HEK293 (cell line): ENCODE measurements at regions not wholly inside any gene's neighbourhood (a gene's known extent, or its start where the extent isn't known, plus 50 kb on each side); places are given as distances from the start of the nearest gene placed in this dataset.

Experiments
- CTCF ChIA-PET: fragments of 350-600 bp; formaldehyde crosslinking; extraction: SDS; loops from one replicate; lab custom pipeline; 2021; ENCODE audit warnings: antibody characterized with exemption; lab: Yijun Ruan, JAX
- POLR2A ChIA-PET: fragments of 300-600 bp; formaldehyde crosslinking; extraction: SDS; loops from one replicate; lab custom pipeline; 2020; ENCODE audit warnings: antibody characterized with exemption, inconsistent platforms; lab: Yijun Ruan, JAX
- H3K27ac ChIP-seq: fragments of 200-500 bp; sonication (Bioruptor generic); 2 replicates; pipeline ENCODE4 v1.5.1; 2014; ENCODE audit warnings: low read depth, low read length, control low read depth, inconsistent platforms; ENCODE audit errors: extremely low read depth
- H3K36me3 ChIP-seq, 2 experiments: fragments of 200-500 bp in 1 of 2; sonication (Bioruptor generic) in 1 of 2; 1 replicate in 1 of 2; 2 replicates in 1 of 2; pipeline ENCODE4 v1.5.1; 2014 to 2017; ENCODE audit warnings: inconsistent platforms in 2 of 2, low read length in 2 of 2; ENCODE audit not compliant: control insufficient read depth in 2 of 2, insufficient read depth in 1 of 2
- H3K4me1 ChIP-seq: fragments of 200-500 bp; sonication (Bioruptor generic); 2 replicates; pipeline ENCODE4 v1.5.1; 2014; ENCODE audit warnings: mild to moderate bottlenecking, low read length, inconsistent platforms; ENCODE audit not compliant: control insufficient read depth, insufficient read depth
- H3K4me3 ChIP-seq: 2 replicates; pipeline ENCODE4 v1.5.1; 2011; ENCODE audit warnings: low read depth, mild to moderate bottlenecking, control low read depth, low read length, moderate library complexity
- H3K9me3 ChIP-seq: fragments of 200-500 bp; sonication (Bioruptor generic); 2 replicates; pipeline ENCODE4 v1.5.1; 2014; ENCODE audit warnings: low read depth, low read length, inconsistent platforms; ENCODE audit not compliant: control insufficient read depth, insufficient read depth
- BCL11B ChIP-seq: fragments of 450-650 bp; formaldehyde crosslinking; IDR thresholded peaks from 2 replicates; pipeline ENCODE4 v1.5.1; 2016; ENCODE audit warnings: low read depth, missing biosample characterization, missing genetic modification characterization
- CTCF ChIP-seq: fragments of 450-650 bp; formaldehyde crosslinking; IDR thresholded peaks from 2 replicates; pipeline ENCODE4 v1.5.1; 2016; ENCODE audit warnings: missing biosample characterization, missing genetic modification characterization
- GFI1B ChIP-seq: fragments of 450-650 bp; formaldehyde crosslinking; IDR thresholded peaks from 2 replicates; pipeline ENCODE4 v1.5.1; 2016; ENCODE audit warnings: missing biosample characterization, missing genetic modification characterization
- HOXA7 ChIP-seq: sonication (generic); formaldehyde crosslinking; IDR thresholded peaks from 2 replicates; pipeline ENCODE4 v1.8.1; 2022; ENCODE audit warnings: missing genetic modification reagents, borderline replicate concordance
- KLF16 ChIP-seq: fragments of 450-650 bp; formaldehyde crosslinking; IDR thresholded peaks from 2 replicates; pipeline ENCODE4 v1.5.1; 2017; ENCODE audit warnings: missing biosample characterization, missing genetic modification characterization
- KLF7 ChIP-seq: fragments of 450-650 bp; formaldehyde crosslinking; IDR thresholded peaks from 2 replicates; pipeline ENCODE4 v1.5.1; 2016; ENCODE audit warnings: missing biosample characterization, missing genetic modification characterization, borderline replicate concordance
- WT1 ChIP-seq: fragments of 450-650 bp; formaldehyde crosslinking; IDR thresholded peaks from 2 replicates; pipeline ENCODE4 v1.5.1; 2016; ENCODE audit warnings: missing biosample characterization, missing genetic modification characterization
- ZBTB10 ChIP-seq: fragments of 450-650 bp; formaldehyde crosslinking; IDR thresholded peaks from 2 replicates; pipeline ENCODE4 v1.5.1; 2016; ENCODE audit warnings: missing biosample characterization, missing genetic modification characterization
- ZBTB11 ChIP-seq: fragments of 450-650 bp; formaldehyde crosslinking; conservative IDR thresholded peaks from 2 replicates; pipeline ENCODE4 v1.5.1; 2016; ENCODE audit warnings: low read depth, missing biosample characterization, missing genetic modification characterization
- ZBTB20 ChIP-seq: fragments of 450-650 bp; formaldehyde crosslinking; IDR thresholded peaks from 2 replicates; pipeline ENCODE4 v1.5.1; 2016; ENCODE audit warnings: missing biosample characterization, missing genetic modification characterization
- ZBTB21 ChIP-seq: fragments of 450-650 bp; formaldehyde crosslinking; IDR thresholded peaks from 2 replicates; pipeline ENCODE4 v1.5.1; 2017; ENCODE audit warnings: missing biosample characterization, missing genetic modification characterization
- ZNF138 ChIP-seq: fragments of 450-650 bp; formaldehyde crosslinking; IDR thresholded peaks from 2 replicates; pipeline ENCODE4 v1.5.1; 2016; ENCODE audit warnings: missing biosample characterization, missing genetic modification characterization, borderline replicate concordance
- ZNF26 ChIP-seq: fragments of 450-650 bp; formaldehyde crosslinking; IDR thresholded peaks from 2 replicates; pipeline ENCODE4 v1.5.1; 2016; ENCODE audit warnings: missing biosample characterization, missing genetic modification characterization
- ZNF274 ChIP-seq, 2 experiments: fragments of 200-500 bp in 1 of 2; fragments of 450-650 bp in 1 of 2; sonication (Bioruptor generic) in 1 of 2; formaldehyde crosslinking in 1 of 2; IDR thresholded peaks; 2 replicates each; pipeline versions ENCODE4 v1.5.1 to v1.6.1; 2014 to 2016; ENCODE audit warnings: borderline replicate concordance in 1 of 2, inconsistent platforms in 1 of 2, low read length in 1 of 2, missing biosample characterization in 1 of 2, missing genetic modification characterization in 1 of 2
- ZNF423 ChIP-seq: fragments of 450-650 bp; formaldehyde crosslinking; IDR thresholded peaks from 2 replicates; pipeline ENCODE4 v1.5.1; 2016; ENCODE audit warnings: missing biosample characterization, missing genetic modification characterization
- ZNF530 ChIP-seq: fragments of 450-650 bp; formaldehyde crosslinking; IDR thresholded peaks from 2 replicates; pipeline ENCODE4 v1.5.1; 2016; ENCODE audit warnings: low read depth, missing biosample characterization, missing genetic modification characterization
- ZNF600 ChIP-seq: fragments of 450-650 bp; formaldehyde crosslinking; IDR thresholded peaks from 2 replicates; pipeline ENCODE4 v1.5.1; 2016; ENCODE audit warnings: missing biosample characterization, missing genetic modification characterization
- ZNF610 ChIP-seq: fragments of 450-650 bp; formaldehyde crosslinking; IDR thresholded peaks from 2 replicates; pipeline ENCODE4 v1.5.1; 2016; ENCODE audit warnings: missing biosample characterization, missing genetic modification characterization, borderline replicate concordance

GRCh38 chr11:80783561-80783960, 1342.7 kb upstream of the TENM4 start (continued):
- no peak for TF ChIP-seq ZBTB11 (tag by site-specific recombination)

- POLR2A ChIA-PET: no interaction called here
- CTCF ChIA-PET: no interaction called here
- H3K27ac ChIP-seq: no peak overlapping the region
Measured at GRCh38 chr11:80782135-80782885, 1341.5 kb upstream of the TENM4 start.

More at GRCh38 chr11:80782135-80782885, 1341.5 kb upstream of the TENM4 start:
- Histone ChIP-seq H3K4me3 (no peak overlapping the region), H3K36me3 (no peaks in the 10 kb centered on the region), H3K9me3 (no peaks in the 10 kb centered on the region), H3K4me1 (no peaks in the 10 kb centered on the region)
- TF ChIP-seq GFI1B (tag by site-specific recombination) (no peak), ZBTB10 (tag by site-specific recombination) (no peak), WT1 (tag by site-specific recombination) (no peak), ZNF530 (tag by site-specific recombination) (no peak), ZNF423 (tag by site-specific recombination) (no peak), ZBTB20 (tag by site-specific recombination) (no peak), ZNF600 (no peak), ZNF138 (tag by site-specific recombination) (no peak), ZNF26 (no peak), KLF7 (tag by site-specific recombination) (no peak), ZNF274 (IDR thresholded peaks at IDR 0.05; ENCODE audit: low read length) (no peak), ZNF274 (tag by site-specific recombination; IDR thresholded peaks at IDR 0.05; ENCODE audit: borderline replicate concordance) (no peak), CTCF (tag by site-specific recombination) (no peak), BCL11B (tag by site-specific recombination) (no peak), ZNF610 (no peak), HOXA7 (CRISPR knock-in tag) (no peak), KLF16 (tag by site-specific recombination) (no peak), ZBTB21 (tag by site-specific recombination) (no peak)
